Endothelial cell of umbilical vein (primary cell): ENCODE measurements at regions not wholly inside any gene's neighbourhood (a gene's known extent, or its start where the extent isn't known, plus 50 kb on each side); places are given as distances from the start of the nearest gene placed in this dataset.

ENCODE experiments used
- BruUV-seq: library from RNA; stranded (reverse); fragments of 400-500 nt; replicated peaks from 2 replicates; lab custom pipeline; 2021; lab: Mats Ljungman, UMichigan
- CTCF ChIA-PET: fragments of 300-600, 350-600 bp; sonication (Branson Sonifier 250); formaldehyde crosslinking; loops from one replicate; lab custom pipeline; 2021; ENCODE audit warnings: antibody characterized with exemption, inconsistent platforms; lab: Charles Lee
- POLR2A ChIA-PET: fragments of 300-600, 350-600 bp; sonication (Branson Sonifier 250); formaldehyde crosslinking; loops from one replicate; lab custom pipeline; 2021; ENCODE audit warnings: antibody characterized with exemption, inconsistent platforms; lab: Charles Lee
- DNase-seq: peaks from one replicate; pipeline ENCODE4 v3.0.0-alpha.2; 2011; ENCODE audit warnings: low read depth, low spot score
- FAIRE-seq: peaks from 2 replicates; lab custom pipeline; 2011; peaks lifted over from hg19 to GRCh38; lab: Jason Lieb, UNC
- H2AFZ ChIP-seq: 2 replicates; pipeline ENCODE4 v1.6.0; 2012; ENCODE audit warnings: low read depth, low read length, control low read depth, inconsistent platforms
- H3K27ac ChIP-seq: 2 replicates; pipeline ENCODE4 v1.5.1; 2011; ENCODE audit warnings: low read depth, mild to moderate bottlenecking, control low read depth, low read length, moderate library complexity; ENCODE audit not compliant: insufficient read depth
- H3K27me3 ChIP-seq, 2 experiments: 2 replicates each; pipeline versions ENCODE4 v1.6.0 to v1.6.1; 2011; ENCODE audit warnings: low read length in 2 of 2, mixed read lengths in 1 of 2; ENCODE audit not compliant: control insufficient read depth in 2 of 2, insufficient read depth in 2 of 2
- H3K36me3 ChIP-seq, 2 experiments: 2 replicates in 1 of 2; 3 replicates in 1 of 2; pipeline ENCODE4 v1.5.1; 2011; ENCODE audit warnings: low read length in 2 of 2, mild to moderate bottlenecking in 1 of 2, moderate library complexity in 1 of 2; ENCODE audit not compliant: control insufficient read depth in 2 of 2, insufficient read depth in 2 of 2; ENCODE audit errors: extremely low read depth in 1 of 2
- H3K4me1 ChIP-seq: 3 replicates; pipeline ENCODE4 v1.5.1; 2011; ENCODE audit warnings: mild to moderate bottlenecking, low read length; ENCODE audit not compliant: control insufficient read depth, insufficient read depth; ENCODE audit errors: extremely low read depth
- H3K4me2 ChIP-seq: 2 replicates; pipeline ENCODE4 v1.6.1; 2011; ENCODE audit warnings: low read length, control low read depth, mixed read lengths; ENCODE audit not compliant: insufficient read depth
- H3K4me3 ChIP-seq, 3 experiments: fragments of 200-600 bp in 1 of 3; sonication (generic), shearing (Covaris generic) in 1 of 3; replicated peaks in 1 of 3; 2 replicates each; pipeline ENCODE4 v1.5.1; 2011 to 2016; ENCODE audit warnings: control low read depth in 3 of 3, low read length in 3 of 3, mild to moderate bottlenecking in 2 of 3, inconsistent platforms in 1 of 3, low read depth in 1 of 3, moderate library complexity in 1 of 3; ENCODE audit not compliant: insufficient read depth in 1 of 3
- H3K79me2 ChIP-seq: 2 replicates; pipeline ENCODE4 v1.6.0; 2012; ENCODE audit warnings: low read length, inconsistent platforms; ENCODE audit not compliant: control insufficient read depth, insufficient read depth
- H3K9ac ChIP-seq: replicated peaks from 2 replicates; pipeline ENCODE3; 2011; ENCODE audit warnings: low read length, control low read depth; ENCODE audit not compliant: insufficient read depth; ENCODE audit errors: extremely low read depth
- H3K9me1 ChIP-seq: replicated peaks from 3 replicates; pipeline ENCODE4 v1.6.0; 2011; ENCODE audit warnings: mild to moderate bottlenecking, low read length; ENCODE audit not compliant: control insufficient read depth, insufficient read depth; ENCODE audit errors: extremely low read depth
- H3K9me3 ChIP-seq: replicated peaks from 2 replicates; pipeline ENCODE4 v1.5.1; 2012; ENCODE audit warnings: low read length, inconsistent platforms; ENCODE audit not compliant: control insufficient read depth, insufficient read depth
- H4K20me1 ChIP-seq: replicated peaks from 2 replicates; pipeline ENCODE3; 2011; ENCODE audit warnings: mild to moderate bottlenecking, low read length; ENCODE audit not compliant: control insufficient read depth, insufficient read depth; ENCODE audit errors: extremely low read depth
- EZH2 ChIP-seq: IDR thresholded peaks from 2 replicates; pipeline ENCODE4 v1.6.1; 2012; ENCODE audit warnings: borderline replicate concordance, low read depth, mild to moderate bottlenecking, moderate library complexity, low read length, inconsistent platforms; ENCODE audit not compliant: severe bottlenecking
- FOS ChIP-seq: IDR thresholded peaks from 2 replicates; pipeline ENCODE4 v1.6.1; 2011; ENCODE audit warnings: mild to moderate bottlenecking, low read length, moderate library complexity, borderline replicate concordance; ENCODE audit not compliant: insufficient read depth
- GATA2 ChIP-seq: IDR thresholded peaks from 2 replicates; pipeline ENCODE4 v1.7.0; 2011; ENCODE audit warnings: low read depth, mild to moderate bottlenecking, moderate library complexity, mixed read lengths, low read length; ENCODE audit not compliant: insufficient read length, insufficient read depth
- MAX ChIP-seq: IDR thresholded peaks from 2 replicates; pipeline ENCODE4 v1.6.1; 2011; ENCODE audit not compliant: insufficient read depth, insufficient read length
- MYC ChIP-seq: IDR thresholded peaks from one replicate; pipeline ENCODE4 v1.6.1; 2011; ENCODE audit warnings: mild to moderate bottlenecking, low read depth, low read length
- POLR2A ChIP-seq: IDR thresholded peaks from 2 replicates; pipeline ENCODE4 v1.6.1; 2012; ENCODE audit warnings: low read depth, mild to moderate bottlenecking, control low read depth, low read length
- POLR2AphosphoS5 ChIP-seq: IDR thresholded peaks from 2 replicates; pipeline ENCODE4 v1.6.1; 2012; ENCODE audit warnings: low read depth, mild to moderate bottlenecking, control low read depth, low read length, moderate library complexity; ENCODE audit not compliant: insufficient read depth
- dilution Hi-C: fragments of 300-500 bp; cut with MboI; formaldehyde crosslinking; loops from one replicate; pipeline ENCODE4 v1.15.0; 2019; ENCODE audit warnings: low sequenced_read_pairs; ENCODE audit not compliant: extremely low pct_ligation_motif_present
- intact Hi-C: fragments of 100-400 bp; cut with micrococcal nuclease; formaldehyde crosslinking; loops from one replicate; pipeline ENCODE4 v1.10.0; 2022

DNA sequence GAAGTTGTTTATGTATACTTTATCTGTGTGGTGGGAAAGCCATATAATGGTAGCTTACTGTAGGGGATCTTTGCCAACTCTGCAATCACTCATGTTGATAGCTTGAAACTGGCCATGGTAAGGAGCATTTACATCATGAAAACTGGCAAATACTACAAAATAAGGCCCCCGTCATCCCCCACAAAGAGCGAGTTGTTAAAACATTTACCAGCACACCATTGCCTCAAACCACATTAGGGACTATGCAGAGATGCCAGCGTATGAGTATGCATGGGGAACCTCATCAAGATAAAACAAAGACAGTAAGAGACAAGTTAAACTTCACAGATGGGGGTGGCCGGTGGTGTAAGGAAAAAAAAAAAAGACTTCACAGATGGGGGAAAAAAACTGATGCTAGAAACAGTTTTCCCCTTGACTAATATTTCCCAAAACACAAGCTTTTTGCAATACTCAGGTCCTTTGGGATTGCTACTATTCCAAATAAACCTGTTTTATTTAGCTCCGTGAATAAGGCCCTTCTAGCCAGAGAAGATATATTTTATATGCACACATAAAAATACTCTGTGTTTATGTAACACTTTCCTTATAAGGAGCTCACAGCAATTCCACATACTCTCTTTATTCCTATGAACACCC lies 70.6 kb upstream of the SERP2 start:
- H3K79me2 ChIP-seq: no peaks in the 10 kb centered on the region
- no peak for FAIRE-seq
- no TSS peak for BruUV-seq
- CTCF ChIA-PET: interaction anchor here (0.8 kb wide), 1 partner anchor 60 kb away, joined by 4 read pairs; no protein-coding TSS in a partner anchor
- no peak overlapping the region for H2AFZ ChIP-seq
- no peaks in the 10 kb centered on the region for H3K9me3 ChIP-seq
- H3K9ac ChIP-seq: no peak overlapping the region
- H3K27me3 ChIP-seq: no peaks in the 10 kb centered on the region
- peaks cover 30% of the 10 kb centered on the region for H3K4me1 ChIP-seq
- no peak overlapping the region for H3K4me3 ChIP-seq
- TF ChIP-seq MYC: no peak
- TF ChIP-seq FOS: no peak
- no peak for TF ChIP-seq MAX
- no peak for TF ChIP-seq GATA2
- TF ChIP-seq EZH2: no peak
- no peak for TF ChIP-seq POLR2A
- TF ChIP-seq POLR2AphosphoS5: no peak
- no peaks in the 10 kb centered on the region for H3K9me1 ChIP-seq
- H4K20me1 ChIP-seq: no peaks in the 10 kb centered on the region
- POLR2A ChIA-PET: no interaction called here
- no peak overlapping the region for H3K27ac ChIP-seq
- intact Hi-C loops: no loop called here
- no peak for DNase-seq
- no peak overlapping the region for H3K4me2 ChIP-seq
- dilution Hi-C loops: no loop called here
- H3K36me3 ChIP-seq: no peaks in the 10 kb centered on the region
